GM18498 (cell line): ENCODE measurements at regions not wholly inside any gene's neighbourhood (a gene's known extent, or its start where the extent isn't known, plus 50 kb on each side); places are given as distances from the start of the nearest gene placed in this dataset.
A peak's percentile ranks its signal among the peaks of the same experiment; 100 is the strongest.

ENCODE experiments used
- ATAC-seq: cut with Tn5 transposase; IDR thresholded peaks from one replicate; pipeline ENCODE4 v1.9.1; 2021; ENCODE audit warnings: mild to moderate bottlenecking, moderate library complexity; ENCODE audit not compliant: unreplicated experiment

GRCh38 chr14:32254952-32255679 is 52.0 kb upstream of the RNU6-8 start:
- no peak for ATAC-seq

GRCh38 chr14:32255789-32256188 is 52.7 kb upstream of the RNU6-8 start:
- ATAC-seq, result no peak

- no peak for ATAC-seq
These were observed 53.5 kb upstream of the RNU6-8 start for GRCh38 chr14:32256576-32256975.

GRCh38 chr14:32258336-32258993 is 55.4 kb upstream of the RNU6-8 start:
- no peak for ATAC-seq

GRCh38 chr14:32259368-32260013 is 56.4 kb upstream of the RNU6-8 start:
- ATAC-seq, result peak; percentile 80

GRCh38 chr14:32263939-32264567 is 61.0 kb upstream of the RNU6-8 start:
- ATAC-seq, result no peak

- ATAC-seq, result no peak
These were observed 62.5 kb upstream of the RNU6-8 start for GRCh38 chr14:32265584-32265983.

- ATAC-seq, result no peak
These were observed 51.1 kb upstream of the AKAP6 start for GRCh38 chr14:32277998-32278397.
